Suprapubic skin (tissue), 4 donors: ENCODE measurements at regions not wholly inside any gene's neighbourhood (a gene's known extent, or its start where the extent isn't known, plus 50 kb on each side); places are given as distances from the start of the nearest gene placed in this dataset.

ENCODE experiments used
- POLR2A ChIP-seq, 2 donors: fragments of 450-650 bp; IDR thresholded peaks; one replicate each; pipeline ENCODE4 v1.6.1; 2017; ENCODE audit warnings: antibody characterized with exemption in 2 of 2, mild to moderate bottlenecking in 2 of 2, moderate library complexity in 2 of 2
- POLR2AphosphoS5 ChIP-seq, 3 donors: sonication (generic); formaldehyde crosslinking; IDR thresholded peaks; one replicate each; pipeline ENCODE4 v1.6.1; 2017; ENCODE audit warnings: antibody characterized with exemption in 3 of 3
- TF ChIP-seq, protein P1 (sequence below), 2 donors: fragments of 200-600 bp in 1 of 2; fragments of 450-650 bp in 1 of 2; sonication (generic) in 1 of 2; IDR thresholded peaks; one replicate each; pipeline ENCODE4 v1.5.1; 2016 to 2019; ENCODE audit warnings: antibody characterized with exemption in 2 of 2, mild to moderate bottlenecking in 1 of 2, moderate library complexity in 1 of 2

DNA sequence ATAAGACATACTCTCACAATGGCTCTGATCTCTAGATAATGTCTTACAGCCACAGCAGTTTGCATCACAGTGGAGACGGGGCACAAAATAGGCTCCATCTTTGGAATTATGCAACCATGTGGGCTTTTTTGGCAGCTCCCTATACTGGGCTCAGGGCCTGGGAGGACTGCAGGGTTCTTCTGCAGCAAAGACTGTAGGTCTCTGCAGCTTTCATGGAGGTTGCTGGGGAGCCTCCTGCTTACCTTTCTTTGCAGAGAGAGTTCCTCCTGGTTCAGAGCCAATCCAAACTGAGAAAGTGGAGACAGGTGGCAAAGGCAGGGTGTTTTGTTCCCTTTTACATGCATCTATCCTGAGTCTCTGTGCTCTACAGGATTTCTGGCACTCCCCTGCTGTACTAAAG, 558.0 kb downstream of the TLR4 start:
- no peak for TF ChIP-seq POLR2A (IDR thresholded peaks at IDR 0.05)
- TF ChIP-seq, protein P1, sequence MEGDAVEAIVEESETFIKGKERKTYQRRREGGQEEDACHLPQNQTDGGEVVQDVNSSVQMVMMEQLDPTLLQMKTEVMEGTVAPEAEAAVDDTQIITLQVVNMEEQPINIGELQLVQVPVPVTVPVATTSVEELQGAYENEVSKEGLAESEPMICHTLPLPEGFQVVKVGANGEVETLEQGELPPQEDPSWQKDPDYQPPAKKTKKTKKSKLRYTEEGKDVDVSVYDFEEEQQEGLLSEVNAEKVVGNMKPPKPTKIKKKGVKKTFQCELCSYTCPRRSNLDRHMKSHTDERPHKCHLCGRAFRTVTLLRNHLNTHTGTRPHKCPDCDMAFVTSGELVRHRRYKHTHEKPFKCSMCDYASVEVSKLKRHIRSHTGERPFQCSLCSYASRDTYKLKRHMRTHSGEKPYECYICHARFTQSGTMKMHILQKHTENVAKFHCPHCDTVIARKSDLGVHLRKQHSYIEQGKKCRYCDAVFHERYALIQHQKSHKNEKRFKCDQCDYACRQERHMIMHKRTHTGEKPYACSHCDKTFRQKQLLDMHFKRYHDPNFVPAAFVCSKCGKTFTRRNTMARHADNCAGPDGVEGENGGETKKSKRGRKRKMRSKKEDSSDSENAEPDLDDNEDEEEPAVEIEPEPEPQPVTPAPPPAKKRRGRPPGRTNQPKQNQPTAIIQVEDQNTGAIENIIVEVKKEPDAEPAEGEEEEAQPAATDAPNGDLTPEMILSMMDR (IDR thresholded peaks at IDR 0.05), result no peak
- no peak for TF ChIP-seq POLR2AphosphoS5 (IDR thresholded peaks at IDR 0.05)
